GM21737 (cell line): ENCODE measurements at regions not wholly inside any gene's neighbourhood (a gene's known extent, or its start where the extent isn't known, plus 50 kb on each side); places are given as distances from the start of the nearest gene placed in this dataset.

ENCODE experiments used
- ATAC-seq: cut with Tn5 transposase; IDR thresholded peaks from one replicate; pipeline ENCODE4 v1.9.1; 2021; ENCODE audit warnings: mild to moderate bottlenecking, moderate library complexity; ENCODE audit not compliant: unreplicated experiment

DNA sequence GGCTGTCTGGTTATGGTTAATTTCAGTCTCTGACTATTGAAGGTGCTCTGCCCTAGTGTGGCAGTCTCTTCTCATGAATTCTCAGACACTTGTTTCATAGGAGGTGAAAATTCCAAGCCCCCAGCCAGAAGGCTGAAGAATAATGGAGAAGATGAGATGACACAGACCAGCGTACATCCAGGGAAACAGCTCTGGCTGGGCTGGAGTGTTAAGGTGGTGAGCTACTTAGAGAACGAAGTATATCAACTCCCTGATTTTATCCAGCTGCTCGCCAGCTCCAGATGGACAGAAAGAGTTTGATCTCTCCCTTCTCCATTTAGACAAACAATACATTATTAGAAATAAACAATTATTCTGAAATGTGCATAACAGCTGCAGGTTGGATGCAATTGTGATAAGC is 494.5 kb upstream of the RGMA start:
- no peak for ATAC-seq

DNA sequence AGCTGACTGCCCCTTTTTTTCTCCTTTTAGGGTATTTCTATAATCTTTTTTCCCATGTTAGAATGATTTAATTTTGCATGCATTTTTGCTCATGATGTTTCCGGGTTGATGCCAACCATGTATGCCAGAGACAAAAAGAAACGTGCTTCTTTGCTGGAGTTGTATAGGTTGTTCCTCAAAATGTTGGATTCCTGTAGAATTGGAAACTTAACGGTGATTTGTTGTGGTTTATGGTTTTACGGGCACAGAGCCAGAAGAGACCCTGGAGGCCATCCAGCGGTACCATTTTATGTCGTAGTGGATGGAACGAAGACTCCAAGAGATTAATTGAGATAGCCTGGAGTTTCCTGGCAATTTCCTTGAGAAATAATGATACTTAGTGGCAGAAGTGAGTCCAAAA is 481.5 kb upstream of the RGMA start:
- ATAC-seq, result no peak

DNA sequence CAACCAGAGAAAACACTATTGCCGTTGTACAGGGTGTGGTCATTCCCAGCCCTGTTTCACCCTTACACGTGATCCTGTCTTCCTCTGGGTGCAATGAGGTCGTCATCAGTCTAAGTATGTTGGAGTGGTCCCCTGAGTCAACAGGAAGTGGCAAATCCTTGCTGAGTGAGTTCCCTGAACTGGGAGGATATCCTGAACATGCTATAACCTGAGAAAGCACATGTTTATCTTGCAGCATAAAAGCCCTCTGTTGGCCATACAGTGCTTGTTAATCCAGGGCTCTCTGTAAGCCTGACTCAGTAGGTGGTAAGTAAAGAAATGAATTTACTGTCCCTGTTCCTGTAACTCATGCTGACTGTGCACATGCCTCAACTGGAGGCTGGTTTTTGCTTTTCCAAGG is 477.8 kb upstream of the RGMA start:
- no peak for ATAC-seq

DNA sequence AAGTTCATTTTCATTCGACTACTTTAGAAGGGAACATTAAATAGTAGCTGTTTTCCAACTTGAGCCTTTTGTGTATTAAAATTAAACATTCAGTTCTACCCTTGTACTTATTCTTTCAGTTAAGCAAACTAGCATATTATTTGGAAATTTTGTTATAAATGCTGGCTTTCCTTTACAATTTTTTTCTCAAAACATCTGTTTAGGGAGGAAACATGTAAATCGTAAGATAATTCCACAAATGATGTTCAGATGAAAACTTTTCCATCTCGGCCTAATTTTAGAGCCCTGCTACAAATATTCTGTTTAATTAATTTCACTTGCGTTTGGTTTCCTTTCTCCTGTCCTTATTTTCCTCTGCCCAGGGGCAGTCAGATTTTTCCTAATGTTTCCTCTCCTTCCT is 476.2 kb upstream of the RGMA start:
- ATAC-seq, result no peak

DNA sequence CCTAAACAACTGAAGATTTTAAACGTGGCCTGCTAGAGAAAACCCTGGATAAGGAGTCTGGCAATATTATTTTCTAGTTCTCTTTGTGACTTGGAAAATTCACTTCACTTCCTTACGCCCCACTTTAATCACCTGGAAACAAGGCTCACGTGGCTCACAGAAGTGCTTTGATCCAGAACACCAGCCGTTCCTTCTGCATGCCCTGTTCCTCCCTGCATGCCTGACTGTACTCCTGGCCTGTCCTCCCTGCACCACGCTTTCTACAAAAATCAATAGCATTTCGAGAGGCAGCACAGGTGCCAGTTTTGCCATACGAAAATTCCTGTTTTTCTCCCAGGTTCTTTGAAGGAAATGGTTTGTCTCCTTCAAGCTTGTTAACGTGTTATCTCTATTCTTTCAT is 474.2 kb upstream of the RGMA start:
- ATAC-seq, result no peak

DNA sequence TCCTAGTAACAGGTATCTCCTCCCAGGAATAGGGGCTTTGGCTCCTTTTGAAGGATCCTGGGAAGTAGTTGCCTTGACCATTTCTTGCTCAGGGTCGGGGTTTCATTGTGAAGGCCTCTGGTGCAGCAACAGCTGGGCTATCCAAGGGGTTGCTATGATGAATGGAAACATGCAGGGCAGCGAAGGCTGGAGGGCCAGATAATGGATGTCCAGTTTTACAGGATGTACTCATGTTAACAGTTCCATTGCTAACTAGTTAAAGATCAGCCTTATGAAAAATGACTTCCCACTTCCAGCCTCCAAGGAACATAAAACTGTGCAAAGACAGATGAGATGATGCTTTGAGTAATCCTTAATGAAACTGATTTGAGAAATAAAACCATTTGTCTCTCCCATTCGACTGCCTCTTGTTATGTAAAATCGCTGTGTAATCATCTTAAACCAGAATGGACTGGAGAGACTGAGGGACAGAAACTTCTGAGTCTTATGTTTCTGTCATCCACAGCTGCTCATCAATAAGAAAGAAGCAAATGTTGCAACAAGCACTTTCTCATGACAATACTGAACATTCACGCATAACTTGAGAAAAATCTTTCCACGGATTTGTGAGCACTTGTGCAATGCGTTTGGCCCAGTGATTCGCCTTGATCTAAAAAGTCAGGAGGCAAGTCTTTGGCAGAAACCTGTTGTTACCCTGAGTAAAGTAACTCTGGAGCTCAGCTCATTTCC is 473.5 kb upstream of the RGMA start:
- no peak for ATAC-seq

DNA sequence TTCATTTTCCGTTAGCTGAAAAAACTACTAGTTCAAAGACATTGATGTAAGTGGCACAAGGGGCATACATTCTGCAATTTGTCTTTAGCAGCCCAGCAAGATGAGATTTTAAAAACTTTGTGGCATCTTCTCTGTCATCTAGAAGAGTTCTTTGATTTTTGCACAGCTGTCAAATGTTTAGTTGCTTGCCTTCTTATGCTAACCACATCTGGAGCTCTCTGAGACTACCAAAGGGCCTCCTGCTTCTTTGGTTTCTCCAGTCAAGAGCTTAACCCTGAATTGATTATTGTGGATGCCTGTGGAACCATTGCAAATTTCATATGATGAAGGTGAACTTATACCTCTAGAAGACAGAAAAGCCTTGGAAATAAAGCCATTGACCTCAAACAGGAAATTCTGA is 468.7 kb upstream of the RGMA start:
- no peak for ATAC-seq

DNA sequence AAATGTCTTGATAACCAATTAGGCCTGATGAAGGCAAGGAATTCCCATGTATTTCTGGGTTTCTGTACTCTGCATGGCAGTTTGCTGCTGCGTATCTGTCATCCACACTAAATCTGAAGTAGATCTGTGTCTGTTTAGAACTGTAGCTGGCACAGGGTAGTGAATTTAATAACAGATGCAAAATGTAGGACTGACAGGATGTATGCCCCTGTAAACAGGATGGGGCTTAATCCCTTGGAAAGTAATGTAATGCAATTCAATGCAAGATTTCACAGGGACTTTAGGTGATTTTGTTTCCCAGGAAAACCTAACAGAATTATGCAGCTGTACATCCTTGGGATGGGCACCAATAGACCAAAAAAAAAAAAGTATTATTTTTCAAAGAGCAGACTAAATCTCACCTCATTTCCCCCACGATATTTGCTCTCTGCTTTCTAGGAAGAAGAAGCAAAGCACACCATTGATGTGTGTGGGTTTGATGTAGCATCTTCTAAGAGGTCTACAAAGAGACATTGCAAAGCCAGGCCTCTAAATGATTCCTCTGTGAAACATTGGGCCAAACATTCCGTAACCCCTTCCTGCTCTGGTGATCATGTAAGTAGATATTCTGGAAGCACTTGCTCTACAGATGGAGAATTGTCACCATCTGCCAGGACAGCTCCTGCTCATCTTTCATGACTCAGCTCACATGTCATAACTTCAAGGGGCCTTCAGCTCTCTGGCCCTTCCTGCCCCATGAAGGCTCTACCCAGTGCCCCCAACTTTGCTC is 464.3 kb upstream of the RGMA start:
- no peak for ATAC-seq

DNA sequence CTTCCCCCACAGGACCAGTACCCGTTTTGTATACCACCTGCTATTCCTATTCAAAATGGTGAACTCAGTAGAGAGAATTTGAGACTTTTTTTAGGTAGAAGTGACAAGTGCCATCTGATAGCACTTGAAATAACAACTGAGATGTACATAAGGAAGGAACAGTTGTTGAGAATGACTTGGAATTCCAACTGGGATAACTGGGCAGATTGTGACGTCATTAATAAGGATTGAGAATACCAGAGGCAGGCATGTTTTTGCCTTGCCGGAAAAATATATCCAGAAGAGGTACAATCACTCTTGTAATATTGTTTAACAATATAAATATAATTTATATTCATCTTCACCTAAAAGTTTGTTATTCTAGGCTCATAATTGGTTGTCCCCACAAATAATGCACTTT is 454.1 kb upstream of the RGMA start:
- ATAC-seq, result no peak

DNA sequence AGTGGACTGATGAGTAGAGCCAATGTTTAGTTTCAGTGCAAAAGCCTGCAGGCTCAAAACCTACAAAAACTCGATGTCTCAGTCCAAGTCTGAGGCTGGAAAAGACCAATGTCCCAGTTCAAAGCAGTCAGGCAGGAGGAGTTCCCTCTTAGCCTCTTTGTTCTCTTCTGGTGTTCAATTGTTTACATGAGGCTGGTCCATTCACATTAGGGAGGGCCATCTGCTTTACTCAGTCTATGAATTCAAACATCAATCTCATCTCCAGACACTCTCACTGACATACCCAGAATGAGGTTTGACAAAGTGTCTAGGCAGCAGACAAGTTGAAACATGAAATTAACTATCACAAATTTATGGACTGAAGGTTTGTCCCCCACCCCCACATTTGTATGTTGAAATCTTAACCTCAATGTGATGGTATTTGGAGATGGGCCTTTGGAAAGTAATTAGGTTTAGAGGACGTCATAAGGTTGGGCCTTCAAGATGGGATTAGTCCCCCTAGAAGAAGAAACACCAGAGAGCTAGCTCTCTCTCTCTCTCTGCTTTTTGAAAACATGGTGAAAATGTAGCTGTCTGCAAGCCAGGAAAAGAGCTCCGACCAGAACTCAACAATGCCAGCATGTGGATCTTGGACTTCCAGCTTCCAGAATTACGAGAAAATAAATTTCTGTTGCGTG is 438.5 kb upstream of the RGMA start:
- no peak for ATAC-seq

DNA sequence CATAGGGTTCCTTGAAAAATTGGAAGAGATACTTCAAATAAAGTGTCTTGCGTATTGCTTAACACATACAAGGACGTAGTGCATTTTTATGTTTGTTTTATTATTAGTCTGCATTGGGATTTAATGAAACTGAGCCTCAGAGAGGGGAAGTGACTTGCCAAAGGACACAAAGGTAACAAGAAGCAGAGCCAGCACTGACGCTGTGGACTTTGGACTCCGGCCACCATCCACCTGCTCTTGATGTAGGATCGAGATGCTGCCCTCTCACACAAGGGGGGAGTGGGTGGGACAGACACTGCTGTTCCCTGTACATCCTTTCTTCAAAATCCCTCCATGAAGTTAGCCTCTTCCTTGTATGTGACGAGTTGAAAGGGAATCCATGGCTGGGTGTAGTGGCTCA is 435.4 kb upstream of the RGMA start:
- no peak for ATAC-seq

DNA sequence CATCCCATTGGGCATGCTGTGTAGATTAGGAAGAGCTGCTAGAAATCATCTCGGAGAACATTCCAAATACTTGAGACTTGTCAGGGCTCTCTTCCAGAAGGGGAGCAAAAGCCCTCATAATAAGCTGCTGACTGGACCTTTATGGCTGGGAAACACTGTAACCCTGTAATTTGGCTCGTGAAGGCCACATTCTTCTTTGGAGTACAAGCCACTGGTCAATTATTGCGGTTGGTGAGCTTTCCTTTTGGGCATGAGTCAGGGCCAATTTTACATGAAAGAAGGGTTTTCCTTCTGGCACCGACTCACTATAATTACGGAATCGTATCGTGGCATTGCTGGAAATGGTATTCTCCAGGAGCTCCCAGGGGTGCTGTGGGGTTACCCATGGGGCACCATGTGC is 434.5 kb upstream of the RGMA start:
- ATAC-seq, result no peak

DNA sequence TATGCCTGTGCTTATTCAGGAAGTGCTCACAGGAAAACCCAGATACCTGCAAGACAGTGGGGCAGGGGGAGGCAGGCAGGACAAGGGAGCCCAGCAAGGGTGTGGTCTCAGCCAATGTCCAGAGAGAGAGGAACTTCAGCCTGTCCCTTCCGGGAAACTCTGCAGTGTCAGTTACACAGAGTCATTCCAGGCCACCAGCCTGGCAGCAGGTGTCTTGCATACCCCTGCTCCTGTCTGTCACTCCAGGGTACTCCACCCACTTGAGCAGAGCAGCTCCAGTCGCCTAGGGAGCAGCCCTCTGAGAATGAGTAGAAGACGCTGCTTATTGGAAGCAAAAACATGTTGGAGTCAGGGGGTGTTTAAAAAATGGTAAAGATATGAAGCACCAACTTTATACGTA is 431.2 kb upstream of the RGMA start:
- ATAC-seq, result no peak

DNA sequence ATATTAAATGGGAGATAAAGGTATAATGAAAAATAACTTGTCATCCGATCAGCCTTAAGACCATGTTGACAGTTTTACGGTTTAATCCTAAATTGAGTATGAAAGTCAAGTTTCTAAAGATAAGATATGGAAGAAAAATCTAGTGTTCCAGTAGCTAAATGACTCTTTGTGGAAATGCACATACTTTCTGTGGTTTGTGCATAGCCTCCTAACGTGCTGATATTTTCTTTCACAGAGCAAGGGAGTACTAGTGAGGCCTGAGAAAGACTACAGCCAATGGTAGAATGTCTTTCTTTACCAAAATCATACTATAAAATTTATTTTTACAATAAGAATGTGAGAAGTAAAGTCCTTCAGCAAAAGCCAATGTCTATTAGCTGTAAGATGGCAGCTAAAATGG is 430.6 kb upstream of the RGMA start:
- ATAC-seq, result no peak

DNA sequence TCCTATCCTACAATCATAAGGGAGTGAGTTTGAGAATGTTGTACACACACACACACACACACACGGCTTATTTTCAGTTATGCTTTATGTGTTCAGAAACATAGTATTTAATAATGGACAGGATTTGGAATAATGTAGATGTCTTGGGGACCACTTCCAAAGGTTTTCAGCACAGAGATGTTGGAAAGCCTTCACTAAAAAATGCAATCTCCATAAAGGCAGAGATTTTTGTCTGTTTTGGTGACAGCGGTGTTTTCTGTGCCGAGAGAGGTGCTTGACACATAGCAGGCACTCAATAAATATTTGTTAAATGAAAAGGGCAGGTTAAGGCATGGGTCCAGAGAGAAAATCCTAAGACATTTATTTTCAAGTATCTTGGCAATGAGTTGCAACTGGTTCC is 428.2 kb upstream of the RGMA start:
- ATAC-seq, result no peak

DNA sequence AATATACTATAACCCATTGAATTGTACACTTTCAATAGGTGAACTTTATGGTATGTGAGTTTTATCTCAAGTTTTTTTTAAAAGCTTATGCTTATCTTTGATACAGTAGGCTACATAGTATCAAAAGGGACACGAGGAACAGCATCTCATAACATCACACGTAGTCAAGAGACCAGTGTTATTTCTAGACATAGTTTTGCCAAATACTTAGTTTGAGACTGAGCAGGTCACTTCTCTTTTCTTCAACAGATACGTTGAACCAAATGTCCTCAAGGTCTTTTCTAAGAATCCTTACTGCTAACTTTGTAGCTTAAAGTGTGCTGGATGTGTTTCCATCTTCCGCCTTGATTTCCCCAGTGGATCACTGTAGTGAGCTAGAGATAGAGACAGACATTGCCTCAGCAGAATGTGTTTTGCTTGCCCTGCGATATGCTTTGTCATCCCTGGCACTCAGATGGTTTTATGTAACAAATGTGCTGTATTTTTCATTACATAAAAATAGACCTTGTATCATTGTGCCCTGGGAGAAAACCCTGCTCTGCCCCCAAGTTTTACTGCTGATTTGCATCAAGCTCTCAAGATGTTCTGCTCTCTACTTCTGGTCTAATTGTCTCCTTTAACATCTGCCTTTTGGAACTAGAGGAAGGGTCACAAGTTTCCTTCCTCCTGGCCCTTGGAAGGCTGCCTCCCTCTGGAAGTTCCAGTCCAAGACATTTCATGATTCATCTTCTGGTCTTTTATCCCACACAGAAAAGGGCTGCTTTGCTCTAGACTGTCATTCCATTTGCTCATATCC is 426.4 kb upstream of the RGMA start:
- no peak for ATAC-seq

DNA sequence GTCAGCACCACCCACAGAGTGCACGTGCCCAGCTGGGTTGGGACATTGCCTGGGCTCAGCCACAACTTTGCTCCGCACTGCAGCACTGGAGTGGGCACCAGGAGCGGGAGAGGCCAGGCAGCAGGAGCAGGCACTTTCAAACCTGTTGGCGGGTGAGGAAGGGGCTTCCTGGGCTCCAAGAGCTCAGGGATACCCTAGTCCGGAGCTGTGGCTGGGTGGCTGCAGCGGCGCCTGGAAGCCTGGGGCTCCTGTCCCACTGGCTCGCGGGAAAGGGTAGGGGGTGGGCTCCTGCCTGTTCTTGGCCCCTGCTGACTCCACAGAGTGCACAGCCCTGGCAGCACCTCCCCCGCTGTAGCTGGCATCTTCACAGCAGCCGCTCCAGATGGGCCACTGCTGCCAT is 417.6 kb upstream of the RGMA start:
- no peak for ATAC-seq

DNA sequence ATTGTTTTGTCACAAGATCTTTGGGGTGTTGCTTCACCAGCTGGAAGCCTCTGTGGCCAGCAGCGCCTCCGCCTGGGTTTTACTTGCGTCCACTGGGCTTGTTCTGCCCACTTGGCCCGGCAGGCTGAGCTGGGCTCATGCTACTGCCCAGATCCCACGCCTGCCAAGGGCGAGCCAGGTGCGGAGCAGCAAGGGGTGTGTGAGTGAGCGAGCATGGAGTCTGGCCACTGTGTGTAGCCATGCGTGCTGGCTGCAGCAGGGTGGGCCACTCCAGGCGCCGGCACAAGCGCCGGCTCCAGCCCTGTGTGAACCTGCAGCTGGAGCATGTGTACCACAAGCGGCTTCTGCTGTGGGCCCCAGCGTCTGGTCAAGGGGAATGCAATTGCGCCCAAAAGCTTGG is 416.5 kb upstream of the RGMA start:
- no peak for ATAC-seq

DNA sequence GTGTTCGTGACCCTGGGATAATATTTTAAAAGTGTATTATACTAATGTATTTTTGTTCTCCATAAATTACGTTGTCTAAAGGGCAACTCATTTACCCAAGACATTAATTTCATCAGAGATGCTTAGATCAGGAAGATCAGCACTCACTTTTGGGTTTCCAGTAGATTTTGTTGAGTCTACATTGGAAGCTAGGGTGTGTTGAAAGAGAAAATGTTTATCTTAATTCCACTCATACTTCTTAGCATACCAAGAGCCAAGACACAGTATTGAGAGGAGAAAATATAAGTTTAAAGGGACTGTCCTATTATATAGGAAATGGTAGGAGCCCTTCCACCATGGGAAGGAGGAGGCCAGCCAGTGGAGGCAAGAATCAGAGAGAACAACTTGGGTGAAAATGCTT is 412.9 kb upstream of the RGMA start:
- ATAC-seq, result no peak

DNA sequence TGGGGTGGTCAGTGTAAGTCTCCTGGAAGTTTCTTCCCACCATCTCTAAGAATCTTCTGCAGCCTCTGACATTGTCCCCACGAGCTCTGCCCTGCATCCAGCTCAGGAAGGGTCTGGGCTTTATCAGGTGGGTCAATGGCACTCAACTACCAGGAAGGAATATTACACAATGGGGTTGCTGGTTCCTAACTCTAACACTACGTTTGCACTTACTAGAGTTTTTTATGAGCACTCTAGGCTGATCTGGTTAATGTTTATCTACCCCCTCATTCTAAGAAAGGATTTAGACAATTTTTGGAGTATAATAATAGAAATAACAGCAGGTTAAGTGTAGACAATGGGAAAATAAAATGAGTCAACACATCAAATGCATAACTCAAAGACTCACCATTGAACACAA is 411.1 kb upstream of the RGMA start:
- no peak for ATAC-seq

DNA sequence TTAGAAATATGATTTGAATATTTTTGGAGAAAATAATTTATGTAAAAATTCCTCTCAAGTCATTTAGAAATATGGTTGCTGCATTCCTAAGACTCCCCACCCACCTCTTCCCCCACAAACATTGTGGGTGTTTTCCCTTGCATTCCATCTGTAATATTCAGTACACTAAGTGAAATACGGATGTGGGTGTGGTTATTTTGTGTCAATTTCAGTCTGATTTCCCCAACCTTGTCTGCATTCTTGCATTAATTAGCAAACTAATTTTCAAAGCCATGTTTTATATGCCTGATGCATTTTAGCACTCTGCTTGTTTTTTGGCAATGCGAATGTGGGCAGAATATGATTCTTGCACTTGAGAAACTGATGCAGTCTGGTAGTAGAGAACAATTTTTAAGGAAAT is 408.3 kb upstream of the RGMA start:
- ATAC-seq, result no peak
